A549 (cell line): ENCODE measurements at regions not wholly inside any gene's neighbourhood (a gene's known extent, or its start where the extent isn't known, plus 50 kb on each side); places are given as distances from the start of the nearest gene placed in this dataset.

Source experiments
- EP300 ChIP-seq, 2 experiments: fragments of >200 bp; sonication (Bioruptor Twin); formaldehyde crosslinking; IDR thresholded peaks; 2 replicates in 1 of 2; 3 replicates in 1 of 2; pipeline ENCODE4 v1.6.1; 2016 to 2017
- MYC ChIP-seq: IDR thresholded peaks from 2 replicates; pipeline ENCODE4 v1.6.1; 2012; ENCODE audit warnings: mild to moderate bottlenecking, inconsistent platforms, low read length, improper control_type of control experiment, borderline replicate concordance
- RCOR1 ChIP-seq: fragments of 150-350 bp; IDR thresholded peaks from 2 replicates; pipeline ENCODE4 v1.6.1; 2014; ENCODE audit warnings: antibody characterized with exemption, low read length, low read depth

DNA sequence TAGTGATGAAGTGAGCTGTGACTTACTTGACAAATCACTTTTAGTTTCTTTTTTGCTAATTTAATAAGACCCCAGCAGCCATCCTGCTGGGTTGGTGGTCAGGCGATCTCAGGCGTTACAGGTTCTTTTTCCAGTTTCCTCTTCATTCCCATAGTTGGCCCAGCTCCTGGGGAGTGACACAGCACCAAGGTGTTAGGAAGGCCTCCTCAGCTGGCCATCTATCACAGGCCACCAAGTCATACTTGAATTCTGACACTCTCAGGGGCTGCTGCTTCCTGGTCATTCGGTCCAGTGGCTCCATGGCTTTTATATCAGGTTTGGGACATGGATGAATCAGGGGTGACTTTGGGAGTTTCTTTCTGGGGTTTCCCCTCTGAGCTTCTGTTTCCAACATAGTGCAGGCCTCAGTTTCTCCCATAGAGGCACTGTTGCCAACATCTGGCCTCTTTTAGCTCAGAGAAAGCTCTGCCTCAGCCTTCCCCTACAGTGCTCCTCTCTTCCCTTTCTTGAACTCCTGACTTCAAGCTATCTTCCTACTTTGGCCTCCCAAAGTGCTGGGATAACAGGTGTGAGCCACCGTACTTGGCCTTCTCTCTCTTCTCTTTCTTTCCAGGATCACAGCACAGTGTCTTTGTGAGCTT, 211.8 kb downstream of the NR2F2 start:
- TF ChIP-seq MYC (no peak), RCOR1 (no peak), EP300 (IDR thresholded peaks at IDR 0.05) (no peak)
